ENCODE measurements at regions not wholly inside any gene's neighbourhood (a gene's known extent, or its start where the extent isn't known, plus 50 kb on each side); places are given as distances from the start of the nearest gene placed in this dataset.

GRCh38 chr2:40625849-40626248 is 174.0 kb upstream of the SLC8A1 start:
- peak overlapping the region in 2 of 11 experiments; percentile 17 to 22; a peak in 1 of 22 replicates for H3K4me2 ChIP-seq
- H3K27me3 ChIP-seq = no peaks in the 10 kb centered on the region
- H3K4me3 ChIP-seq = no peak overlapping the region
- peaks cover 0 to 9% (median 0%) of the 10 kb centered on the region in 10 experiments; a peak in 1 of 20 replicates for H3K4me1 ChIP-seq
- H3K36me3 ChIP-seq = no peaks in the 10 kb centered on the region
- peak overlapping the region in 3 of 11 experiments; percentile 13 to 44 (median 39); a peak in 3 of 22 replicates for H3K27ac ChIP-seq
- no peaks in the 10 kb centered on the region for H3K9me3 ChIP-seq (replicated peaks in 1 of 11)
- no peak overlapping the region for H3K9ac ChIP-seq
- no peaks in the 10 kb centered on the region for H4K20me1 ChIP-seq
- TF ChIP-seq Cebpa-rat (IDR thresholded peaks at IDR 0.05) = no peak

- no peak overlapping the region for H3K27ac ChIP-seq
- no peak overlapping the region for H3K4me2 ChIP-seq
- H3K9me3 ChIP-seq (replicated peaks in 1 of 11) = no peaks in the 10 kb centered on the region
- H3K4me3 ChIP-seq = no peak overlapping the region
- peaks cover 0 to 9% (median 0%) of the 10 kb centered on the region in 10 experiments; a peak in 1 of 20 replicates for H3K4me1 ChIP-seq
- H3K27me3 ChIP-seq = no peaks in the 10 kb centered on the region
- no peaks in the 10 kb centered on the region for H3K36me3 ChIP-seq
- H3K9ac ChIP-seq = no peak overlapping the region
- TF ChIP-seq Cebpa-rat (IDR thresholded peaks at IDR 0.05) = no peak
- H4K20me1 ChIP-seq = no peaks in the 10 kb centered on the region
Measured at GRCh38 chr2:40628556-40628955, 176.7 kb upstream of the SLC8A1 start.

GRCh38 chr2:40629768-40630434 is 178.0 kb upstream of the SLC8A1 start:
- Histone ChIP-seq H3K9ac (no peak overlapping the region), H3K27me3 (no peaks in the 10 kb centered on the region), H3K36me3 (no peaks in the 10 kb centered on the region), H4K20me1 (no peaks in the 10 kb centered on the region), H3K4me2 (no peak overlapping the region), H3K9me3 (replicated peaks in 1 of 11) (no peaks in the 10 kb centered on the region), H3K4me3 (no peak overlapping the region), H3K27ac (no peak overlapping the region), H3K4me1 (peaks cover 0 to 9% (median 0%) of the 10 kb centered on the region in 10 experiments; a peak in 1 of 20 replicates)
- TF ChIP-seq Cebpa-rat (IDR thresholded peaks at IDR 0.05) = no peak

GRCh38 chr2:40639320-40639719 is 187.4 kb upstream of the SLC8A1 start:
- Histone ChIP-seq H4K20me1 (no peaks in the 10 kb centered on the region), H3K4me3 (no peak overlapping the region), H3K9ac (no peak overlapping the region), H3K4me1 (no peaks in the 10 kb centered on the region), H3K27me3 (no peaks in the 10 kb centered on the region), H3K27ac (no peak overlapping the region), H3K9me3 (replicated peaks in 1 of 11) (no peaks in the 10 kb centered on the region), H3K4me2 (no peak overlapping the region), H3K36me3 (no peaks in the 10 kb centered on the region)
- no peak for TF ChIP-seq Cebpa-rat (IDR thresholded peaks at IDR 0.05)

GRCh38 chr2:40642237-40642636 is 190.3 kb upstream of the SLC8A1 start:
- Histone ChIP-seq H3K36me3 (no peaks in the 10 kb centered on the region), H4K20me1 (no peaks in the 10 kb centered on the region), H3K4me1 (no peaks in the 10 kb centered on the region), H3K4me2 (no peak overlapping the region), H3K27ac (no peak overlapping the region), H3K9ac (no peak overlapping the region), H3K4me3 (no peak overlapping the region), H3K9me3 (replicated peaks in 1 of 11) (no peaks in the 10 kb centered on the region), H3K27me3 (no peaks in the 10 kb centered on the region)
- no peak for TF ChIP-seq Cebpa-rat (IDR thresholded peaks at IDR 0.05)

- H4K20me1 ChIP-seq = no peaks in the 10 kb centered on the region
- H3K4me2 ChIP-seq = no peak overlapping the region
- H3K9ac ChIP-seq = no peak overlapping the region
- H3K9me3 ChIP-seq (replicated peaks in 1 of 11) = no peaks in the 10 kb centered on the region
- H3K27ac ChIP-seq = no peak overlapping the region
- TF ChIP-seq Cebpa-rat (IDR thresholded peaks at IDR 0.05) = no peak
- no peaks in the 10 kb centered on the region for H3K4me1 ChIP-seq
- no peaks in the 10 kb centered on the region for H3K36me3 ChIP-seq
- no peaks in the 10 kb centered on the region for H3K27me3 ChIP-seq
- no peak overlapping the region for H3K4me3 ChIP-seq
Measured at GRCh38 chr2:40642726-40643125, 190.8 kb upstream of the SLC8A1 start.

- Histone ChIP-seq H3K4me1 (no peaks in the 10 kb centered on the region), H3K27ac (no peak overlapping the region), H3K36me3 (no peaks in the 10 kb centered on the region), H3K27me3 (no peaks in the 10 kb centered on the region), H3K4me2 (no peak overlapping the region), H3K9ac (no peak overlapping the region), H4K20me1 (no peaks in the 10 kb centered on the region), H3K9me3 (replicated peaks in 1 of 11) (no peaks in the 10 kb centered on the region), H3K4me3 (no peak overlapping the region)
- TF ChIP-seq Cebpa-rat (IDR thresholded peaks at IDR 0.05) = no peak
Measured at GRCh38 chr2:40646642-40647041, 194.8 kb upstream of the SLC8A1 start.

GRCh38 chr2:40652155-40652554 is 200.3 kb upstream of the SLC8A1 start:
- H3K27ac ChIP-seq = no peak overlapping the region
- no peak for TF ChIP-seq Cebpa-rat (IDR thresholded peaks at IDR 0.05)
- H3K36me3 ChIP-seq = no peaks in the 10 kb centered on the region
- H3K4me2 ChIP-seq = no peak overlapping the region
- no peaks in the 10 kb centered on the region for H3K9me3 ChIP-seq (replicated peaks in 1 of 11)
- no peaks in the 10 kb centered on the region for H3K27me3 ChIP-seq
- H3K4me3 ChIP-seq = no peak overlapping the region
- no peak overlapping the region for H3K9ac ChIP-seq
- H4K20me1 ChIP-seq = no peaks in the 10 kb centered on the region
- H3K4me1 ChIP-seq = no peaks in the 10 kb centered on the region

- Histone ChIP-seq H3K4me1 (no peaks in the 10 kb centered on the region), H3K36me3 (no peaks in the 10 kb centered on the region), H3K27ac (no peak overlapping the region), H3K4me3 (no peak overlapping the region), H3K27me3 (no peaks in the 10 kb centered on the region), H3K4me2 (no peak overlapping the region), H3K9ac (no peak overlapping the region), H3K9me3 (replicated peaks in 1 of 11) (no peaks in the 10 kb centered on the region), H4K20me1 (no peaks in the 10 kb centered on the region)
- TF ChIP-seq Cebpa-rat (IDR thresholded peaks at IDR 0.05) = no peak
Measured at GRCh38 chr2:40653829-40654228, 201.9 kb upstream of the SLC8A1 start.

GRCh38 chr2:40654346-40654745 is 202.5 kb upstream of the SLC8A1 start:
- Histone ChIP-seq H3K27ac (no peak overlapping the region), H3K4me3 (no peak overlapping the region), H3K36me3 (no peaks in the 10 kb centered on the region), H3K27me3 (no peaks in the 10 kb centered on the region), H3K9ac (no peak overlapping the region), H3K4me1 (no peaks in the 10 kb centered on the region), H4K20me1 (no peaks in the 10 kb centered on the region), H3K4me2 (no peak overlapping the region), H3K9me3 (replicated peaks in 1 of 11) (no peaks in the 10 kb centered on the region)
- TF ChIP-seq Cebpa-rat (IDR thresholded peaks at IDR 0.05) = no peak
